ENCODE measurements at regions not wholly inside any gene's neighbourhood (a gene's known extent, or its start where the extent isn't known, plus 50 kb on each side); places are given as distances from the start of the nearest gene placed in this dataset.
A peak's percentile ranks its signal among the peaks of the same experiment; 100 is the strongest.

DNA sequence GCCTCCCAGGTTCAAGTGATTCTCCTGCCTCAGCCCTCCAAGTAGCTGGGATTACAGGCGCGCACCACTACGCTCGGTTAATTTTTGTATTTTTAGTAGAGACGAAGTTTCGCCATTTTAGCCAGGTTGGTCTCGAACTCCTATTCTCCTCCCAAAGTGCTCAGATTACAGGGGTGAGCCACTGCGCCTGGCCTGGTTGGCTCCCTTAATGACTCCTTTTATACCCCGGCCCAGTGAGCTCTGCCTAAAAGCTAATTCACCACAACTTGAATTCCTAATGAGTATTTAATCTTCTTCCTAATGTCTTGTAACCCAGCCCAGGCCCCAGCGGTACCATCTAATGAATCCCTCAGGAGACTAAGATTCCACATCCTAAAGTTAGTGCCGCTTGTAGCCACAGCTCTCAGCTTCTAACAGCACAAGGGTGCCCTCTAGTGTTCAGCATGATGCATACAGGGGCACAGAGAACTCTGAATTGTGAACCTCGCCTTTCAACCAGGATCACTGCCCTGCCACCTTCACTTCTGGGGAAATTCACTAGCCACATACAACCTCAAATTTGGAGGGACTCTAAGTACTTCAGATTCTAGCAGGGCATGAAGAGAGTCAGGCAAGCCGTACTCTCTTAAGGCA lies 89.5 kb downstream of the OR13H1 start:
- TF ChIP-seq RAD21 (IDR thresholded peaks at IDR 0.05): peak; percentile 84 to 93
- TF ChIP-seq SP1 (IDR thresholded peaks at IDR 0.05): no peak
- TF ChIP-seq, protein P1, sequence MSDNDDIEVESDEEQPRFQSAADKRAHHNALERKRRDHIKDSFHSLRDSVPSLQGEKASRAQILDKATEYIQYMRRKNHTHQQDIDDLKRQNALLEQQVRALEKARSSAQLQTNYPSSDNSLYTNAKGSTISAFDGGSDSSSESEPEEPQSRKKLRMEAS (IDR thresholded peaks at IDR 0.05): no peak
- TF ChIP-seq CTCF (IDR thresholded peaks at IDR 0.05; ENCODE audit: low read depth, low read length, missing input control): peak; percentile 79
- TF ChIP-seq ATF3 (IDR thresholded peaks at IDR 0.05): no peak
- no peak for TF ChIP-seq JUND (IDR thresholded peaks at IDR 0.05)
- no peak for TF ChIP-seq GABPA (IDR thresholded peaks at IDR 0.05 in 1 of 2, conservative IDR thresholded peaks at IDR 0.05 in 1 of 2)
- TF ChIP-seq YY1 (IDR thresholded peaks at IDR 0.05): no peak
- TF ChIP-seq, protein P2, sequence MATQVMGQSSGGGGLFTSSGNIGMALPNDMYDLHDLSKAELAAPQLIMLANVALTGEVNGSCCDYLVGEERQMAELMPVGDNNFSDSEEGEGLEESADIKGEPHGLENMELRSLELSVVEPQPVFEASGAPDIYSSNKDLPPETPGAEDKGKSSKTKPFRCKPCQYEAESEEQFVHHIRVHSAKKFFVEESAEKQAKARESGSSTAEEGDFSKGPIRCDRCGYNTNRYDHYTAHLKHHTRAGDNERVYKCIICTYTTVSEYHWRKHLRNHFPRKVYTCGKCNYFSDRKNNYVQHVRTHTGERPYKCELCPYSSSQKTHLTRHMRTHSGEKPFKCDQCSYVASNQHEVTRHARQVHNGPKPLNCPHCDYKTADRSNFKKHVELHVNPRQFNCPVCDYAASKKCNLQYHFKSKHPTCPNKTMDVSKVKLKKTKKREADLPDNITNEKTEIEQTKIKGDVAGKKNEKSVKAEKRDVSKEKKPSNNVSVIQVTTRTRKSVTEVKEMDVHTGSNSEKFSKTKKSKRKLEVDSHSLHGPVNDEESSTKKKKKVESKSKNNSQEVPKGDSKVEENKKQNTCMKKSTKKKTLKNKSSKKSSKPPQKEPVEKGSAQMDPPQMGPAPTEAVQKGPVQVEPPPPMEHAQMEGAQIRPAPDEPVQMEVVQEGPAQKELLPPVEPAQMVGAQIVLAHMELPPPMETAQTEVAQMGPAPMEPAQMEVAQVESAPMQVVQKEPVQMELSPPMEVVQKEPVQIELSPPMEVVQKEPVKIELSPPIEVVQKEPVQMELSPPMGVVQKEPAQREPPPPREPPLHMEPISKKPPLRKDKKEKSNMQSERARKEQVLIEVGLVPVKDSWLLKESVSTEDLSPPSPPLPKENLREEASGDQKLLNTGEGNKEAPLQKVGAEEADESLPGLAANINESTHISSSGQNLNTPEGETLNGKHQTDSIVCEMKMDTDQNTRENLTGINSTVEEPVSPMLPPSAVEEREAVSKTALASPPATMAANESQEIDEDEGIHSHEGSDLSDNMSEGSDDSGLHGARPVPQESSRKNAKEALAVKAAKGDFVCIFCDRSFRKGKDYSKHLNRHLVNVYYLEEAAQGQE (IDR thresholded peaks at IDR 0.05): no peak

Data from liver (tissue), 3 donors.